ENCODE measurements at regions not wholly inside any gene's neighbourhood (a gene's known extent, or its start where the extent isn't known, plus 50 kb on each side); places are given as distances from the start of the nearest gene placed in this dataset.

- H3K4me1 ChIP-seq (ENCODE audit: low read length), result no peaks in the 10 kb centered on the region
- no peak overlapping the region for H3K4me2 ChIP-seq (ENCODE audit: low read length)
- H3K36me3 ChIP-seq (replicated peaks; ENCODE audit: low read depth, low read length), result no peaks in the 10 kb centered on the region
Observed at GRCh38 chrX:121987835-121988234, 940.4 kb downstream of the GLUD2 start.

GRCh38 chrX:122004127-122004526 is 956.7 kb downstream of the GLUD2 start:
- no peak for TF ChIP-seq EZH2phosphoT487 (IDR thresholded peaks at IDR 0.05; ENCODE audit: low read depth)
- TF ChIP-seq CTCF (IDR thresholded peaks at IDR 0.05; ENCODE audit: low read depth, low read length), result no peak
- no peaks in the 10 kb centered on the region for H3K4me1 ChIP-seq (ENCODE audit: low read length)
- H3K79me2 ChIP-seq (ENCODE audit: low read length), result no peaks in the 10 kb centered on the region
- H3K36me3 ChIP-seq (replicated peaks; ENCODE audit: low read depth, low read length), result no peaks in the 10 kb centered on the region
- no peak overlapping the region for H3K4me2 ChIP-seq (ENCODE audit: low read length)
- H3K9ac ChIP-seq (ENCODE audit: low read length), result no peak overlapping the region
- no peaks in the 10 kb centered on the region for H3K27me3 ChIP-seq (ENCODE audit: low read depth, low read length)
- no peak overlapping the region for H3K4me3 ChIP-seq (ENCODE audit: low read length)
- no peak overlapping the region for H3K27ac ChIP-seq (ENCODE audit: low read length)
- H3K9me3 ChIP-seq (ENCODE audit: insufficient read depth, low read length), result no peaks in the 10 kb centered on the region
- no peak overlapping the region for H2AFZ ChIP-seq (ENCODE audit: low read depth, low read length)
- H4K20me1 ChIP-seq (ENCODE audit: insufficient read depth, low read length), result no peaks in the 10 kb centered on the region

More at GRCh38 chrX:121987835-121988234, 940.4 kb downstream of the GLUD2 start:
- Histone ChIP-seq H3K79me2 (ENCODE audit: low read length) (no peaks in the 10 kb centered on the region), H3K9ac (ENCODE audit: low read length) (no peak overlapping the region), H3K27ac (ENCODE audit: low read length) (no peak overlapping the region), H4K20me1 (ENCODE audit: insufficient read depth, low read length) (no peaks in the 10 kb centered on the region), H3K4me3 (ENCODE audit: low read length) (no peak overlapping the region), H3K27me3 (ENCODE audit: low read depth, low read length) (no peaks in the 10 kb centered on the region), H2AFZ (ENCODE audit: low read depth, low read length) (no peak overlapping the region), H3K9me3 (ENCODE audit: insufficient read depth, low read length) (no peaks in the 10 kb centered on the region)
- no peak for TF ChIP-seq CTCF (IDR thresholded peaks at IDR 0.05; ENCODE audit: low read depth, low read length)
- TF ChIP-seq EZH2phosphoT487 (IDR thresholded peaks at IDR 0.05; ENCODE audit: low read depth), result no peak

- no peaks in the 10 kb centered on the region for H4K20me1 ChIP-seq (ENCODE audit: insufficient read depth, low read length)
- H2AFZ ChIP-seq (ENCODE audit: low read depth, low read length), result no peak overlapping the region
- no peak overlapping the region for H3K27ac ChIP-seq (ENCODE audit: low read length)
- no peaks in the 10 kb centered on the region for H3K9me3 ChIP-seq (ENCODE audit: insufficient read depth, low read length)
- no peak overlapping the region for H3K9ac ChIP-seq (ENCODE audit: low read length)
- H3K4me3 ChIP-seq (ENCODE audit: low read length), result no peak overlapping the region
- H3K4me2 ChIP-seq (ENCODE audit: low read length), result no peak overlapping the region
- no peaks in the 10 kb centered on the region for H3K36me3 ChIP-seq (replicated peaks; ENCODE audit: low read depth, low read length)
- no peaks in the 10 kb centered on the region for H3K79me2 ChIP-seq (ENCODE audit: low read length)
- TF ChIP-seq EZH2phosphoT487 (IDR thresholded peaks at IDR 0.05; ENCODE audit: low read depth) (no peak), CTCF (IDR thresholded peaks at IDR 0.05; ENCODE audit: low read depth, low read length) (no peak)
- no peaks in the 10 kb centered on the region for H3K27me3 ChIP-seq (ENCODE audit: low read depth, low read length)
- no peaks in the 10 kb centered on the region for H3K4me1 ChIP-seq (ENCODE audit: low read length)
Observed at GRCh38 chrX:122026665-122027064, 979.3 kb downstream of the GLUD2 start.

- Histone ChIP-seq H3K27me3 (ENCODE audit: low read depth, low read length) (no peaks in the 10 kb centered on the region), H3K9ac (ENCODE audit: low read length) (no peak overlapping the region), H3K9me3 (ENCODE audit: insufficient read depth, low read length) (no peaks in the 10 kb centered on the region)
Observed at GRCh38 chrX:122046226-122046625, 998.8 kb downstream of the GLUD2 start.

More at GRCh38 chrX:122046226-122046625, 998.8 kb downstream of the GLUD2 start:
- Histone ChIP-seq H3K36me3 (replicated peaks; ENCODE audit: low read depth, low read length) (no peaks in the 10 kb centered on the region), H2AFZ (ENCODE audit: low read depth, low read length) (no peak overlapping the region), H3K4me2 (ENCODE audit: low read length) (no peak overlapping the region), H3K4me1 (ENCODE audit: low read length) (peaks cover 9% of the 10 kb centered on the region), H4K20me1 (ENCODE audit: insufficient read depth, low read length) (no peaks in the 10 kb centered on the region), H3K27ac (ENCODE audit: low read length) (no peak overlapping the region), H3K4me3 (ENCODE audit: low read length) (no peak overlapping the region), H3K79me2 (ENCODE audit: low read length) (no peaks in the 10 kb centered on the region)
- no peak for TF ChIP-seq CTCF (IDR thresholded peaks at IDR 0.05; ENCODE audit: low read depth, low read length)
- no peak for TF ChIP-seq EZH2phosphoT487 (IDR thresholded peaks at IDR 0.05; ENCODE audit: low read depth)
